Vagina (tissue), 2 donors: ENCODE measurements at regions not wholly inside any gene's neighbourhood (a gene's known extent, or its start where the extent isn't known, plus 50 kb on each side); places are given as distances from the start of the nearest gene placed in this dataset.

ENCODE experiments used
- DNase-seq, 2 donors: peaks; one replicate each; pipeline ENCODE4 v3.0.0-alpha.2; 2017; ENCODE audit errors: extremely low spot score in 2 of 2
- H3K27ac ChIP-seq: fragments of 200-600 bp; sonication (generic); one replicate; pipeline ENCODE4 v1.5.1; 2019
- H3K27me3 ChIP-seq: fragments of 200-600 bp; sonication (generic); one replicate; pipeline ENCODE4 v1.5.1; 2019
- H3K36me3 ChIP-seq, 2 donors: fragments of 200-600 bp; sonication (generic); one replicate each; pipeline ENCODE4 v1.5.1; 2017 to 2019
- H3K4me1 ChIP-seq: fragments of 200-600 bp; sonication (generic); one replicate; pipeline ENCODE4 v1.5.1; 2019
- H3K4me3 ChIP-seq, 2 donors: fragments of 200-600 bp; sonication (generic); 1 replicate in 1 of 2; 2 replicates in 1 of 2; pipeline ENCODE4 v1.5.1; 2016 to 2019
- H3K9me3 ChIP-seq: fragments of 200-600 bp; sonication (generic); one replicate; pipeline ENCODE4 v1.5.1; 2019
- POLR2A ChIP-seq, 2 donors: fragments of 450-650 bp; IDR thresholded peaks; one replicate each; pipeline ENCODE4 v1.6.1; 2017; ENCODE audit warnings: antibody characterized with exemption in 2 of 2, mild to moderate bottlenecking in 2 of 2, moderate library complexity in 2 of 2
- POLR2AphosphoS5 ChIP-seq, 2 donors: sonication (generic); formaldehyde crosslinking; IDR thresholded peaks; one replicate each; pipeline ENCODE4 v1.9.0; 2017; ENCODE audit warnings: antibody characterized with exemption in 2 of 2, mild to moderate bottlenecking in 2 of 2, low read depth in 1 of 2; ENCODE audit not compliant: insufficient read depth in 1 of 2
- intact Hi-C: fragments of 100-400 bp; cut with DNase I; formaldehyde crosslinking; loops from one replicate; pipeline ENCODE4 v1.15.1; 2023
- TF ChIP-seq, protein P1 (sequence below), 3 experiments: fragments of 450-650 bp in 2 of 3; fragments of 200-600 bp in 1 of 3; sonication (generic) in 1 of 3; IDR thresholded peaks; one replicate each; pipeline ENCODE4 v1.5.1; 2017 to 2019; ENCODE audit warnings: antibody characterized with exemption in 3 of 3, mild to moderate bottlenecking in 2 of 3, moderate library complexity in 2 of 3

DNA sequence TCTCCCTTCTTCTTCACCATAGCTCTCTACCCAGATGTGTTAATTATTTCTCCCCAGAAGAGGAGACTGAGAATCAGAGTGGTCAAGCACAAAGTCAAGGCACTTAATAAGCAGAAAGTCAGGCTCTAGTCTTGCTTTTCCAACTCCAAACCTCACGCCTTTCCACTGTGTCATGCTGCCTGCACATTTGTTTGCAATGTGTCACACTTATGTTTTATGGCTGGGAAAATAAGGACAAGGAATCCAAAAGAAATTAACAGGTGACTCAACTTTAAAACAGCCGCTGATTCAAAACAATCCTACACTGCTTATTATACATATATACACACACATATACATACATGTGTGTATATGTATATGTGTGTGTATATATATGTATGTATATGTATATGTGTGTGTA, 255.7 kb upstream of the DYNLRB2 start:
- intact Hi-C loops, result no loop called here
- Histone ChIP-seq H3K4me1 (peaks cover 5% of the 10 kb centered on the region), H3K9me3 (no peaks in the 10 kb centered on the region), H3K27ac (no peak overlapping the region), H3K36me3 (no peaks in the 10 kb centered on the region), H3K27me3 (no peaks in the 10 kb centered on the region), H3K4me3 (no peak overlapping the region)
- TF ChIP-seq POLR2A (IDR thresholded peaks at IDR 0.05) (no peak), POLR2AphosphoS5 (IDR thresholded peaks at IDR 0.05; ENCODE audit: insufficient read depth in 1 of 2, low read depth in 1 of 2) (no peak)
- TF ChIP-seq, protein P1, sequence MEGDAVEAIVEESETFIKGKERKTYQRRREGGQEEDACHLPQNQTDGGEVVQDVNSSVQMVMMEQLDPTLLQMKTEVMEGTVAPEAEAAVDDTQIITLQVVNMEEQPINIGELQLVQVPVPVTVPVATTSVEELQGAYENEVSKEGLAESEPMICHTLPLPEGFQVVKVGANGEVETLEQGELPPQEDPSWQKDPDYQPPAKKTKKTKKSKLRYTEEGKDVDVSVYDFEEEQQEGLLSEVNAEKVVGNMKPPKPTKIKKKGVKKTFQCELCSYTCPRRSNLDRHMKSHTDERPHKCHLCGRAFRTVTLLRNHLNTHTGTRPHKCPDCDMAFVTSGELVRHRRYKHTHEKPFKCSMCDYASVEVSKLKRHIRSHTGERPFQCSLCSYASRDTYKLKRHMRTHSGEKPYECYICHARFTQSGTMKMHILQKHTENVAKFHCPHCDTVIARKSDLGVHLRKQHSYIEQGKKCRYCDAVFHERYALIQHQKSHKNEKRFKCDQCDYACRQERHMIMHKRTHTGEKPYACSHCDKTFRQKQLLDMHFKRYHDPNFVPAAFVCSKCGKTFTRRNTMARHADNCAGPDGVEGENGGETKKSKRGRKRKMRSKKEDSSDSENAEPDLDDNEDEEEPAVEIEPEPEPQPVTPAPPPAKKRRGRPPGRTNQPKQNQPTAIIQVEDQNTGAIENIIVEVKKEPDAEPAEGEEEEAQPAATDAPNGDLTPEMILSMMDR (IDR thresholded peaks at IDR 0.05), result no peak
- no peak for DNase-seq

DNA sequence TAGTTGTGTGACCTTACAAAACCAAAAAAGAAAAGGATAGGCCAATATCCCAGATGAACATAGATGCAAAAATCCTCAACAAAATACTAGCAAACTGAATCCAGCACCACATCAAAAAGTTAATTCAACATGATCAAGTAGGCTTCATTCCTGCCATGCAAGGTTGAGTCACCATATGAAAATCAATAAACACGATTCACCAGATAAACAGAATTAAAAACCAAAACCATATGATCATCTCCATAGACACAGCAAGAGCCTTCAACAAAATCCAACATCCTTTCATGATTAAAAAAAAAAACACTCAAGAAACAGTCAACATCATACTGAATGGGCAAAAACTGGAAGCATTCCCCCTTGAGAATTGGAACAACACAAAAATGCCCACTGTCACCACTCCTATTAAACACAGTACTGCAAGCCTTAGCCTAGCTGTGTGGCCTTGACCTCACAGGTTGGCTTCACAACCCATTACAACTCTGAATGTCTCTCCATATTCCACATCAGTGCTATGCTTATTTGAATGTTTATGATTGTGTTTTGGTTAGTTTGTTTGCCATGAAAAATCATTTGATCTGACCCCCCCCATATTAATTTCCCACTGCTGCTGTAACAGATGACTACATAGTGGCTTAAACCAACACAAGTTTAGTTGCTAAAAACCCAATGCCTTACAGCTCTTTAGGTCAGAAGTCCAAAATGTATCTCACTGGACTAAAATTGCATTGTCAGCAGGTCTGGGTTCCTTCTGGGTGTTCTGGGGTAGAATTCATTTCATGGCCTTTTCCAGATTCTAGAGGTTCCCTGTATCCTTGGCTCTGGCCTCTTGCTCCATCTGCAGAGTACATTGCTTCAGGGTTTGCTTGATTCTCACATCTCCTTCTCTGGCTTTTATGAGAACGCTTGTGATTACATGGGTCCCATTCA, 257.1 kb upstream of the DYNLRB2 start:
- TF ChIP-seq POLR2A (IDR thresholded peaks at IDR 0.05) (no peak), POLR2AphosphoS5 (IDR thresholded peaks at IDR 0.05; ENCODE audit: insufficient read depth in 1 of 2, low read depth in 1 of 2) (no peak)
- TF ChIP-seq, protein P1 (IDR thresholded peaks at IDR 0.05), result no peak
- intact Hi-C loops, result no loop called here
- no peak overlapping the region for H3K27ac ChIP-seq
- H3K4me3 ChIP-seq, result no peak overlapping the region
- no peaks in the 10 kb centered on the region for H3K9me3 ChIP-seq
- peaks cover 5% of the 10 kb centered on the region for H3K4me1 ChIP-seq
- H3K36me3 ChIP-seq, result no peaks in the 10 kb centered on the region
- no peaks in the 10 kb centered on the region for H3K27me3 ChIP-seq
- no peak for DNase-seq

DNA sequence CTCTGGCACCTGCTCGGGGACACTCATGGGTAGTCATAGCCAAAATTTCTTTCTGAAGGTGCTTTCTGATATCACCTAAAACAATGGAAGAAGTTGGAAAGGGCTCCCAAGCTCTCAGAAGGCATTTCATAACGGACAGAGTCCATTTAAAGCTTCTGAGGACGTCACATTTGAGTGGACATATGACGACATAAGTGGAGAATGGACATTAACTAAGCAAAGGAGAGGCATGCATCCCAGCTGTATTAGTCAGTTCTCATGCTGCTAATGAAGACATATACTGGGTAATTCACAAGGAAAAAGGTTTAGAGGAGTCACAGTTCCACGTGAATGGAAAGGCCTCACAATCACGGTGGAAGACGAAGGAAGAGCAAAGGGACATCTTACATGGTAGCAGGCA, 260.2 kb upstream of the DYNLRB2 start:
- H3K4me3 ChIP-seq, result no peak overlapping the region
- no peaks in the 10 kb centered on the region for H3K36me3 ChIP-seq
- no peaks in the 10 kb centered on the region for H3K9me3 ChIP-seq
- H3K4me1 ChIP-seq, result no peaks in the 10 kb centered on the region
- DNase-seq, result no peak
- intact Hi-C loops, result no loop called here
- H3K27me3 ChIP-seq, result no peaks in the 10 kb centered on the region
- TF ChIP-seq POLR2AphosphoS5 (IDR thresholded peaks at IDR 0.05; ENCODE audit: insufficient read depth in 1 of 2, low read depth in 1 of 2) (no peak), POLR2A (IDR thresholded peaks at IDR 0.05) (no peak)
- TF ChIP-seq, protein P1 (IDR thresholded peaks at IDR 0.05), result no peak
- no peak overlapping the region for H3K27ac ChIP-seq

DNA sequence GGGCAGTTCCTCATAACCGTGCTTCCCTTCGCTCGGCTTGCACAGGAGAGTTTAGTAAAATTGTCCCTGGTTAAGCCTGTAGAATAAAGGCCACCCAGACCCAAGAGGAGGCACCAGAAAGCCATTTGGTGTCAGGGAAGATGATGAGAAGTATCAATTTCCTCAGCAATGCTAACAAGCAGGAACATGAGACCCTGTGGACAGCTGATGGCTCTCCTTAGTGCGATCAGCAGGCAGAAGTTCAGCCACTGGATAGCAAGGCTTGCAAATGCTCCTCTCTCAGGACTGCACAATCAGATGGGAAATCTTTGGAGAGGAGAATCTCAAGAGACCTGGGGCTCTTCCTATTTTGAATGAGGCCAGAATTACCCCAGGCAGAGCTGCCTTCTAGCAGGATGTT, 261.1 kb upstream of the DYNLRB2 start:
- Histone ChIP-seq H3K4me1 (no peaks in the 10 kb centered on the region), H3K9me3 (no peaks in the 10 kb centered on the region), H3K27ac (no peak overlapping the region), H3K36me3 (no peaks in the 10 kb centered on the region), H3K27me3 (no peaks in the 10 kb centered on the region), H3K4me3 (no peak overlapping the region)
- intact Hi-C loops, result no loop called here
- TF ChIP-seq POLR2AphosphoS5 (IDR thresholded peaks at IDR 0.05; ENCODE audit: insufficient read depth in 1 of 2, low read depth in 1 of 2), result no peak
- TF ChIP-seq, protein P1 (IDR thresholded peaks at IDR 0.05), result no peak
- TF ChIP-seq POLR2A (IDR thresholded peaks at IDR 0.05), result no peak
- DNase-seq, result no peak

DNA sequence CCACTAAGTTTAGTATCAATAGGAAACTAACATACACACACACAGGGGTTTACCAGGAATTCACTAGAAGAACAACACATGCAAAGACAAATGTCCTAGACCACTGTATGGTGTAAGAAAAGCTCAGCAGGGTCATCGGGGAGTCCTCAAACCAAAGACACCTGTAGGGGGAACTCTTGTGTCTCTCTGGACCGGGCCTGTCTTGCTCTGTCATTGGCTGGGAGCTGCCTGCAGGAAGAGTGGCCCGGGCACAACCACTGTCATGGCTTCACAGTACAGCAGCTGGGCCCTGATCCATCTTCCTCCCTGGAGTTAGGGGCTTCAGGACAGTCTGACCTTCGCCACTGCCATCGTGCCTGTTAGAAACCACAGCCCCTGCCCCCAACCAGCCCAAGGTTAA, 263.6 kb upstream of the DYNLRB2 start:
- TF ChIP-seq POLR2AphosphoS5 (IDR thresholded peaks at IDR 0.05; ENCODE audit: insufficient read depth in 1 of 2, low read depth in 1 of 2) (no peak), POLR2A (IDR thresholded peaks at IDR 0.05) (no peak)
- TF ChIP-seq, protein P1 (IDR thresholded peaks at IDR 0.05), result no peak
- H3K4me3 ChIP-seq, result no peak overlapping the region
- DNase-seq, result no peak
- no peak overlapping the region for H3K27ac ChIP-seq
- intact Hi-C loops, result no loop called here
- no peaks in the 10 kb centered on the region for H3K36me3 ChIP-seq
- no peaks in the 10 kb centered on the region for H3K27me3 ChIP-seq
- no peaks in the 10 kb centered on the region for H3K4me1 ChIP-seq
- H3K9me3 ChIP-seq, result no peaks in the 10 kb centered on the region
